Ascending aorta (tissue), 2 donors: ENCODE measurements at regions not wholly inside any gene's neighbourhood (a gene's known extent, or its start where the extent isn't known, plus 50 kb on each side); places are given as distances from the start of the nearest gene placed in this dataset.

Experiments used
- DNase-seq, 2 donors: peaks; one replicate each; pipeline ENCODE4 v3.0.0-alpha.2; 2019; ENCODE audit warnings: low spot score in 2 of 2
- H3K27ac ChIP-seq, 2 donors: fragments of 200-600 bp; sonication (generic); one replicate each; pipeline ENCODE4 v1.5.1; 2016 to 2017; ENCODE audit warnings: mild to moderate bottlenecking in 1 of 2
- H3K27me3 ChIP-seq: fragments of 200-600 bp; sonication (generic); one replicate; pipeline ENCODE4 v1.5.1; 2017
- H3K36me3 ChIP-seq, 2 donors: fragments of 200-600 bp; sonication (generic); one replicate each; pipeline ENCODE4 v1.5.1; 2016
- H3K4me1 ChIP-seq, 2 donors: fragments of 200-600 bp; sonication (generic); one replicate each; pipeline ENCODE4 v1.5.1; 2016 to 2017; ENCODE audit warnings: mild to moderate bottlenecking in 1 of 2
- H3K4me3 ChIP-seq, 2 donors: fragments of 200-600 bp; sonication (generic); one replicate each; pipeline ENCODE4 v1.5.1; 2016 to 2017; ENCODE audit warnings: mild to moderate bottlenecking in 1 of 2
- H3K9me3 ChIP-seq, 2 donors: fragments of 200-600 bp; sonication (generic); one replicate each; pipeline ENCODE4 v1.5.1; 2016
- CTCF ChIP-seq, 3 experiments: fragments of 200-600 bp in 2 of 3; fragments of 450-650 bp in 1 of 3; sonication (generic) in 2 of 3; IDR thresholded peaks; one replicate each; pipeline ENCODE4 v1.5.1; 2016 to 2019; ENCODE audit warnings: antibody characterized with exemption in 3 of 3, mild to moderate bottlenecking in 1 of 3, moderate library complexity in 1 of 3
- intact Hi-C: fragments of 100-400 bp; cut with DNase I; formaldehyde crosslinking; loops from one replicate; pipeline ENCODE4 v1.15.1; 2023

GRCh38 chr1:187646536-187647107 lies 817.9 kb downstream of the PLA2G4A start:
- intact Hi-C loops, result no loop called here
- Histone ChIP-seq H3K9me3 (no peaks in the 10 kb centered on the region), H3K4me1 (no peaks in the 10 kb centered on the region), H3K4me3 (no peak overlapping the region), H3K27ac (no peak overlapping the region), H3K27me3 (no peaks in the 10 kb centered on the region), H3K36me3 (no peaks in the 10 kb centered on the region)
- no peak for DNase-seq
- no peak for TF ChIP-seq CTCF (IDR thresholded peaks at IDR 0.05)

GRCh38 chr1:187648091-187648490 lies 819.3 kb downstream of the PLA2G4A start:
- Histone ChIP-seq H3K36me3 (no peaks in the 10 kb centered on the region), H3K4me3 (no peak overlapping the region), H3K9me3 (no peaks in the 10 kb centered on the region), H3K27ac (no peak overlapping the region), H3K27me3 (no peaks in the 10 kb centered on the region), H3K4me1 (no peaks in the 10 kb centered on the region)
- TF ChIP-seq CTCF (IDR thresholded peaks at IDR 0.05), result no peak
- DNase-seq, result no peak
- intact Hi-C loops, result no loop called here

- H3K36me3 ChIP-seq, result no peaks in the 10 kb centered on the region
- H3K27ac ChIP-seq, result no peak overlapping the region
- DNase-seq, result no peak
- no peaks in the 10 kb centered on the region for H3K4me1 ChIP-seq
- no peak overlapping the region for H3K4me3 ChIP-seq
- intact Hi-C loops, result no loop called here
- no peaks in the 10 kb centered on the region for H3K27me3 ChIP-seq
- no peaks in the 10 kb centered on the region for H3K9me3 ChIP-seq
- no peak for TF ChIP-seq CTCF (IDR thresholded peaks at IDR 0.05)
Measured at GRCh38 chr1:187654635-187655034, 825.9 kb downstream of the PLA2G4A start.

- no peaks in the 10 kb centered on the region for H3K36me3 ChIP-seq
- no peak for DNase-seq
- no peaks in the 10 kb centered on the region for H3K4me1 ChIP-seq
- no peak overlapping the region for H3K4me3 ChIP-seq
- H3K27ac ChIP-seq, result no peak overlapping the region
- H3K9me3 ChIP-seq, result no peaks in the 10 kb centered on the region
- no peaks in the 10 kb centered on the region for H3K27me3 ChIP-seq
- no peak for TF ChIP-seq CTCF (IDR thresholded peaks at IDR 0.05)
- intact Hi-C loops, result no loop called here
Measured at GRCh38 chr1:187655104-187655503, 826.4 kb downstream of the PLA2G4A start.

- H3K27ac ChIP-seq, result no peak overlapping the region
- intact Hi-C loops, result no loop called here
Measured at GRCh38 chr1:187665483-187665882, 836.7 kb downstream of the PLA2G4A start.

More at GRCh38 chr1:187665483-187665882, 836.7 kb downstream of the PLA2G4A start:
- no peaks in the 10 kb centered on the region for H3K27me3 ChIP-seq
- H3K9me3 ChIP-seq, result no peaks in the 10 kb centered on the region
- H3K36me3 ChIP-seq, result no peaks in the 10 kb centered on the region
- no peaks in the 10 kb centered on the region for H3K4me1 ChIP-seq
- H3K4me3 ChIP-seq, result no peak overlapping the region
- DNase-seq, result no peak
- no peak for TF ChIP-seq CTCF (IDR thresholded peaks at IDR 0.05)
